CD14-positive monocyte (primary cell): ENCODE measurements at regions not wholly inside any gene's neighbourhood (a gene's known extent, or its start where the extent isn't known, plus 50 kb on each side); places are given as distances from the start of the nearest gene placed in this dataset.

Experiments
- DNase-seq, 3 donors: peaks; one replicate each; pipeline ENCODE4 v3.0.0-alpha.2; 2011 to 2022
- H2AFZ ChIP-seq: 2 replicates; pipeline ENCODE4 v1.6.0; 2012; ENCODE audit warnings: mild to moderate bottlenecking, low read depth, low read length, inconsistent platforms; ENCODE audit not compliant: insufficient read depth, poor library complexity, severe bottlenecking
- H3K27ac ChIP-seq, 2 donors: 1 replicate in 1 of 2; 2 replicates in 1 of 2; pipeline ENCODE4 v1.5.1; 2012 to 2013; ENCODE audit warnings: low read length in 2 of 2, control low read depth in 1 of 2, inconsistent platforms in 1 of 2, low read depth in 1 of 2, mild to moderate bottlenecking in 1 of 2
- H3K27me3 ChIP-seq, 2 donors: one replicate each; pipeline versions ENCODE4 v1.6.0 to v1.6.1; 2011 to 2013; ENCODE audit warnings: low read length in 2 of 2; ENCODE audit not compliant: control insufficient read depth in 2 of 2, insufficient read depth in 2 of 2
- H3K36me3 ChIP-seq, 2 donors: replicated peaks in 1 of 2; 1 replicate in 1 of 2; 2 replicates in 1 of 2; pipeline versions ENCODE4 v1.5.1 to v1.6.1; 2012 to 2013; ENCODE audit warnings: low read length in 2 of 2, control low read depth in 1 of 2, inconsistent platforms in 1 of 2, mild to moderate bottlenecking in 1 of 2; ENCODE audit not compliant: insufficient read depth in 2 of 2, control insufficient read depth in 1 of 2
- H3K4me1 ChIP-seq, 2 donors: 1 replicate in 1 of 2; 2 replicates in 1 of 2; pipeline versions ENCODE4 v1.5.1 to v1.6.1; 2012 to 2013; ENCODE audit warnings: low read length in 2 of 2, control low read depth in 1 of 2, inconsistent platforms in 1 of 2, mild to moderate bottlenecking in 1 of 2, moderate library complexity in 1 of 2; ENCODE audit not compliant: insufficient read depth in 2 of 2, control insufficient read depth in 1 of 2
- H3K4me2 ChIP-seq: replicated peaks from 2 replicates; pipeline ENCODE3; 2012; ENCODE audit warnings: low read length, moderate library complexity, mild to moderate bottlenecking; ENCODE audit not compliant: poor library complexity, severe bottlenecking; ENCODE audit errors: extremely low read depth
- H3K4me3 ChIP-seq, 3 experiments: fragments of 200-600 bp in 1 of 3; sonication (generic) in 1 of 3; replicated peaks in 1 of 3; 1 replicate in 2 of 3; 2 replicates in 1 of 3; pipeline ENCODE4 v1.5.1; 2011 to 2013; ENCODE audit warnings: low read length in 3 of 3, mild to moderate bottlenecking in 3 of 3, control low read depth in 2 of 3, low read depth in 2 of 3, inconsistent platforms in 1 of 3, moderate library complexity in 1 of 3
- H3K79me2 ChIP-seq: 2 replicates; pipeline ENCODE4 v1.6.0; 2012; ENCODE audit warnings: mild to moderate bottlenecking, control low read depth, inconsistent platforms, low read length, moderate library complexity; ENCODE audit not compliant: insufficient read depth
- H3K9ac ChIP-seq: 2 replicates; pipeline ENCODE4 v1.6.0; 2017; ENCODE audit warnings: low read length, mild to moderate bottlenecking; ENCODE audit not compliant: insufficient read depth, poor library complexity, severe bottlenecking
- H3K9me3 ChIP-seq, 2 donors: replicated peaks in 1 of 2; 1 replicate in 1 of 2; 2 replicates in 1 of 2; pipeline versions ENCODE4 v1.5.1 to v1.6.1; 2012 to 2013; ENCODE audit warnings: low read length in 2 of 2, control low read depth in 1 of 2; ENCODE audit not compliant: control insufficient read depth in 1 of 2, insufficient read depth in 1 of 2
- H4K20me1 ChIP-seq: 2 replicates; pipeline ENCODE4 v1.6.0; 2012; ENCODE audit warnings: mild to moderate bottlenecking, low read length, control low read depth, moderate library complexity; ENCODE audit not compliant: insufficient read depth
- H3K27ac Mint-ChIP-seq, 7 donors: one replicate each; pipeline ENCODE4 v1.8.0; 2020; ENCODE audit warnings: mild to moderate bottlenecking in 7 of 7, mixed read lengths in 7 of 7, moderate library complexity in 6 of 7, inconsistent platforms in 2 of 7
- H3K27me3 Mint-ChIP-seq, 3 donors: one replicate each; pipeline ENCODE4 v1.8.0; 2021 to 2022; ENCODE audit warnings: low read depth in 3 of 3, mild to moderate bottlenecking in 3 of 3, mixed read lengths in 3 of 3, moderate library complexity in 3 of 3, inconsistent platforms in 1 of 3
- H3K36me3 Mint-ChIP-seq, 2 donors: one replicate each; pipeline ENCODE4 v1.8.0; 2020; ENCODE audit warnings: mixed read lengths in 2 of 2, inconsistent platforms in 1 of 2, mild to moderate bottlenecking in 1 of 2
- H3K4me1 Mint-ChIP-seq: one replicate; pipeline ENCODE4 v1.8.0; 2020; ENCODE audit warnings: mild to moderate bottlenecking, mixed read lengths
- H3K4me3 Mint-ChIP-seq, 2 donors: one replicate each; pipeline ENCODE4 v1.8.0; 2020; ENCODE audit warnings: mild to moderate bottlenecking in 2 of 2, mixed read lengths in 2 of 2, moderate library complexity in 1 of 2
- H3K9me3 Mint-ChIP-seq, 7 donors: one replicate each; pipeline ENCODE4 v1.8.0; 2020 to 2022; ENCODE audit warnings: mixed read lengths in 7 of 7, mild to moderate bottlenecking in 6 of 7, moderate library complexity in 6 of 7, inconsistent platforms in 2 of 7
- CTCF ChIP-seq: fragments of 200-600 bp; IDR thresholded peaks from one replicate; pipeline ENCODE4 v1.8.0; 2022; ENCODE audit warnings: antibody characterized with exemption, mild to moderate bottlenecking
- WGBS: methylation state at CpG from one replicate; pipeline ENCODE4 v1.1.5; 2013; ENCODE audit warnings: missing lambda C conversion rate; ENCODE audit not compliant: insufficient coverage; 5-methylcytosine and 5-hydroxymethylcytosine counted together
- intact Hi-C, 2 donors: fragments of 100-400 bp; cut with micrococcal nuclease; formaldehyde crosslinking; loops; one replicate each; pipeline versions ENCODE4 v1.15.0 to v1.15.1; 2023

DNA sequence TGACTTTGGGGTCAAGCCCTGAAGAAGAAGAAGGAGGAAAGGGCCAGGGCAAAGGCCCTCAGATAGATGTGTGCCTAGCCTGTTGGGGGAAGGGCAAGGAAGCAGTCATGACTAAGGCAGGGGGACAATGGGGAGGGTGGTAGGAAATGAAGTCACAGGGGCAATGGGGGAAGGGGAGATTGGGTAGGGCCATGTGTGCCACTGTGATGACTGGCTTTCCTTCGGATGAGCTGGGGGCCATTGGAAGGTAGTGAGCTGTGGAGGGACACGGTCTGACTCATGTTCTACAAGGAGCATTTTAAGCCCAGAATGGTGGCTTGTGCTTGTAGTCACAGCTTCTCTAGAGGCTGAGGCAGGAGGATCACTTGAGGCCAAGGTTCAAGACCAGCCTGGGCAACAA is 642.0 kb downstream of the MID1IP1 start:
- no peak overlapping the region for H3K4me3 Mint-ChIP-seq
- Histone ChIP-seq H3K36me3 (no peaks in the 10 kb centered on the region), H2AFZ (no peak overlapping the region), H3K27ac (no peak overlapping the region), H3K9ac (no peak overlapping the region), H3K4me1 (no peaks in the 10 kb centered on the region), H3K4me3 (no peak overlapping the region), H3K4me2 (no peak overlapping the region), H3K79me2 (no peaks in the 10 kb centered on the region), H3K9me3 (no peaks in the 10 kb centered on the region), H4K20me1 (no peaks in the 10 kb centered on the region), H3K27me3 (no peaks in the 10 kb centered on the region)
- H3K9me3 Mint-ChIP-seq = peaks cover 0 to 12% (median 0%) of the 10 kb centered on the region in 7 donors
- no peak overlapping the region for H3K27ac Mint-ChIP-seq
- intact Hi-C loops = no loop called here
- no peaks in the 10 kb centered on the region for H3K36me3 Mint-ChIP-seq
- H3K4me1 Mint-ChIP-seq = peaks cover 17% of the 10 kb centered on the region
- H3K27me3 Mint-ChIP-seq = peaks cover 2 to 4% (median 3%) of the 10 kb centered on the region in 3 donors
- DNase-seq = peak in 1 of 3 donors; percentile 45
- no peak for TF ChIP-seq CTCF
- WGBS = no CpG with 5 or more reads among the region's 2 CpGs

DNA sequence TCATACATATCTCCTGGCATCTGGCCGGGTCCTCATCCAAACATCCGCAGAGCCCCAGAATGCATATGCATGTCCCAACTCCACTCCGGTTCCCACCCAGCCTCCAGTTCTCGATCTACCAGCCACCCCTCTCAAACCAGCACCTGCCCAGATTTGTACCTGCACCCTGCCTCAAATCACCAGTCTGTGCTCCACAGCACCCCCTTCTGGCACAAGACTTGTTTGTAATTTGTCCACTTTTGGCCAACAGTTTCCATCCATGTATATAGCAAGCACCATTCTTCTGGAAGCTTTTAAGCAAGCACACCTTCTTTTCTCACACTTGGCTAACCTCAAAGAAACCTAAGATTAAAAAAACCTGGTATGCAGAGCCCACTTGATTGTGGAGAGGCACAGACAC is 644.1 kb downstream of the MID1IP1 start:
- Mint-ChIP-seq H3K27ac (no peak overlapping the region), H3K27me3 (peaks cover 2 to 5% (median 3%) of the 10 kb centered on the region in 3 donors), H3K4me3 (no peak overlapping the region), H3K9me3 (peaks cover 0 to 11% (median 0%) of the 10 kb centered on the region in 7 donors), H3K36me3 (no peaks in the 10 kb centered on the region), H3K4me1 (peaks cover 15% of the 10 kb centered on the region)
- H3K27me3 ChIP-seq = no peaks in the 10 kb centered on the region
- H3K9ac ChIP-seq = no peak overlapping the region
- H3K27ac ChIP-seq = no peak overlapping the region
- H2AFZ ChIP-seq = no peak overlapping the region
- peak; percentile 30 for TF ChIP-seq CTCF
- H3K4me2 ChIP-seq = no peak overlapping the region
- no peaks in the 10 kb centered on the region for H3K36me3 ChIP-seq
- WGBS = 95% methylated on average over 3 of the region's 4 CpGs
- peak in 1 of 3 donors; percentile 6 for DNase-seq
- no peaks in the 10 kb centered on the region for H3K9me3 ChIP-seq
- intact Hi-C loops = no loop called here
- no peaks in the 10 kb centered on the region for H3K79me2 ChIP-seq
- H3K4me1 ChIP-seq = no peaks in the 10 kb centered on the region
- no peak overlapping the region for H3K4me3 ChIP-seq
- H4K20me1 ChIP-seq = no peaks in the 10 kb centered on the region
